Fibroblast of lung (primary cell): ENCODE measurements at regions not wholly inside any gene's neighbourhood (a gene's known extent, or its start where the extent isn't known, plus 50 kb on each side); places are given as distances from the start of the nearest gene placed in this dataset.

Source experiments
- DNase-seq, 2 donors: peaks; one replicate each; pipeline versions ENCODE4 v3.0.0 to v3.0.0-alpha.2; 2010; ENCODE audit warnings: low read depth in 2 of 2
- H2AFZ ChIP-seq: 2 replicates; pipeline ENCODE4 v1.5.1; 2012; ENCODE audit warnings: low read length, control low read depth, inconsistent platforms
- H3K27ac ChIP-seq: 2 replicates; pipeline ENCODE4 v1.5.1; 2011; ENCODE audit warnings: low read length, control low read depth; ENCODE audit not compliant: insufficient read depth
- H3K27me3 ChIP-seq: 2 replicates; pipeline ENCODE4 v1.5.1; 2011; ENCODE audit warnings: mild to moderate bottlenecking, low read length; ENCODE audit not compliant: control insufficient read depth, insufficient read depth
- H3K36me3 ChIP-seq: 2 replicates; pipeline ENCODE4 v1.5.1; 2011; ENCODE audit warnings: low read length; ENCODE audit not compliant: control insufficient read depth, insufficient read depth
- H3K4me1 ChIP-seq: 2 replicates; pipeline ENCODE4 v1.5.1; 2011; ENCODE audit warnings: low read length; ENCODE audit not compliant: control insufficient read depth, insufficient read depth; ENCODE audit errors: extremely low read depth
- H3K4me2 ChIP-seq: 2 replicates; pipeline ENCODE4 v1.5.1; 2011; ENCODE audit warnings: low read length, control low read depth; ENCODE audit not compliant: insufficient read depth; ENCODE audit errors: extremely low read depth
- H3K4me3 ChIP-seq, 4 experiments: fragments of 200-600 bp in 1 of 4; sonication (generic) in 1 of 4; replicated peaks in 1 of 4; 2 replicates each; pipeline ENCODE4 v1.5.1; 2011 to 2016; ENCODE audit warnings: low read length in 4 of 4, low read depth in 3 of 4, mild to moderate bottlenecking in 3 of 4, control low read depth in 2 of 4, inconsistent platforms in 1 of 4, mixed read lengths in 1 of 4; ENCODE audit not compliant: insufficient read depth in 1 of 4; ENCODE audit errors: control extremely low read depth in 1 of 4
- H3K79me2 ChIP-seq: 2 replicates; pipeline ENCODE4 v1.5.1; 2012; ENCODE audit warnings: mild to moderate bottlenecking, low read length, inconsistent platforms; ENCODE audit not compliant: control insufficient read depth, insufficient read depth
- H3K9ac ChIP-seq: 2 replicates; pipeline ENCODE4 v1.5.1; 2011; ENCODE audit warnings: mild to moderate bottlenecking, low read length, control low read depth; ENCODE audit not compliant: insufficient read depth
- H3K9me3 ChIP-seq: 2 replicates; pipeline ENCODE4 v1.5.1; 2012; ENCODE audit warnings: low read depth, low read length; ENCODE audit not compliant: control insufficient read depth, insufficient read depth
- H4K20me1 ChIP-seq: 2 replicates; pipeline ENCODE4 v1.5.1; 2011; ENCODE audit warnings: low read length; ENCODE audit not compliant: control insufficient read depth, insufficient read depth; ENCODE audit errors: extremely low read depth
- EZH2 ChIP-seq: IDR thresholded peaks from 2 replicates; pipeline ENCODE4 v1.5.1; 2012; ENCODE audit warnings: low read length, control low read depth, mild to moderate bottlenecking; ENCODE audit errors: missing control alignments
- TF ChIP-seq, protein P1 (sequence below), 2 donors: IDR thresholded peaks in 1 of 2; conservative IDR thresholded peaks in 1 of 2; 1 replicate in 1 of 2; 2 replicates in 1 of 2; pipeline ENCODE4 v1.5.1; 2011 to 2012; ENCODE audit warnings: low read length in 2 of 2, control low read depth in 1 of 2, inconsistent platforms in 1 of 2, low read depth in 1 of 2, mild to moderate bottlenecking in 1 of 2

DNA sequence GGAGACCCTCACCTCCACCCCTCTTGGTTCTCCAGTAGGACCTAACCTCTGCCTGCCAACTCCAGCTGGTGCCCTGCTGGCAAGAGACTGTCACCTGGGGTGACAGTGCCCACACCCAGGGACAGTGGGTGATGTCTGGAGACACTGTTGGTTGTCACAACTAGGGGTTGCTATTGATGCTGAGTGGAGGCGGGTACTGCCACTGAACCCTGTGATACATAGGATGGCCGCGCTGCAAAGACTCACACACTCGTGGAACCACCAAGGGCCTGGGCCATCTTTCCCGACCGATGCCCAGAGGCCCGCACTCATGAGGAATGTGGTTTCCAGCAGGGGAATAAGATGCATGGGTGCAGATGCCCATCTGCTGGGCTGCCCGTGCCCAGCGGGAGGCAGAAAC, 143.2 kb downstream of the SHANK2 start:
- no peaks in the 10 kb centered on the region for H3K9me3 ChIP-seq
- DNase-seq, result no peak
- H3K36me3 ChIP-seq, result no peaks in the 10 kb centered on the region
- no peaks in the 10 kb centered on the region for H3K27me3 ChIP-seq
- no peak overlapping the region for H2AFZ ChIP-seq
- no peak overlapping the region for H3K9ac ChIP-seq
- H3K4me1 ChIP-seq, result no peaks in the 10 kb centered on the region
- no peaks in the 10 kb centered on the region for H3K79me2 ChIP-seq
- no peaks in the 10 kb centered on the region for H4K20me1 ChIP-seq
- no peak overlapping the region for H3K4me2 ChIP-seq
- H3K27ac ChIP-seq, result no peak overlapping the region
- H3K4me3 ChIP-seq, result no peak overlapping the region
- TF ChIP-seq, protein P1, sequence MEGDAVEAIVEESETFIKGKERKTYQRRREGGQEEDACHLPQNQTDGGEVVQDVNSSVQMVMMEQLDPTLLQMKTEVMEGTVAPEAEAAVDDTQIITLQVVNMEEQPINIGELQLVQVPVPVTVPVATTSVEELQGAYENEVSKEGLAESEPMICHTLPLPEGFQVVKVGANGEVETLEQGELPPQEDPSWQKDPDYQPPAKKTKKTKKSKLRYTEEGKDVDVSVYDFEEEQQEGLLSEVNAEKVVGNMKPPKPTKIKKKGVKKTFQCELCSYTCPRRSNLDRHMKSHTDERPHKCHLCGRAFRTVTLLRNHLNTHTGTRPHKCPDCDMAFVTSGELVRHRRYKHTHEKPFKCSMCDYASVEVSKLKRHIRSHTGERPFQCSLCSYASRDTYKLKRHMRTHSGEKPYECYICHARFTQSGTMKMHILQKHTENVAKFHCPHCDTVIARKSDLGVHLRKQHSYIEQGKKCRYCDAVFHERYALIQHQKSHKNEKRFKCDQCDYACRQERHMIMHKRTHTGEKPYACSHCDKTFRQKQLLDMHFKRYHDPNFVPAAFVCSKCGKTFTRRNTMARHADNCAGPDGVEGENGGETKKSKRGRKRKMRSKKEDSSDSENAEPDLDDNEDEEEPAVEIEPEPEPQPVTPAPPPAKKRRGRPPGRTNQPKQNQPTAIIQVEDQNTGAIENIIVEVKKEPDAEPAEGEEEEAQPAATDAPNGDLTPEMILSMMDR (conservative IDR thresholded peaks at IDR 0.05 in 1 of 2, IDR thresholded peaks at IDR 0.05 in 1 of 2; ENCODE audit: low read depth in 1 of 2, low read length in 2 of 2), result no peak
- no peak for TF ChIP-seq EZH2

DNA sequence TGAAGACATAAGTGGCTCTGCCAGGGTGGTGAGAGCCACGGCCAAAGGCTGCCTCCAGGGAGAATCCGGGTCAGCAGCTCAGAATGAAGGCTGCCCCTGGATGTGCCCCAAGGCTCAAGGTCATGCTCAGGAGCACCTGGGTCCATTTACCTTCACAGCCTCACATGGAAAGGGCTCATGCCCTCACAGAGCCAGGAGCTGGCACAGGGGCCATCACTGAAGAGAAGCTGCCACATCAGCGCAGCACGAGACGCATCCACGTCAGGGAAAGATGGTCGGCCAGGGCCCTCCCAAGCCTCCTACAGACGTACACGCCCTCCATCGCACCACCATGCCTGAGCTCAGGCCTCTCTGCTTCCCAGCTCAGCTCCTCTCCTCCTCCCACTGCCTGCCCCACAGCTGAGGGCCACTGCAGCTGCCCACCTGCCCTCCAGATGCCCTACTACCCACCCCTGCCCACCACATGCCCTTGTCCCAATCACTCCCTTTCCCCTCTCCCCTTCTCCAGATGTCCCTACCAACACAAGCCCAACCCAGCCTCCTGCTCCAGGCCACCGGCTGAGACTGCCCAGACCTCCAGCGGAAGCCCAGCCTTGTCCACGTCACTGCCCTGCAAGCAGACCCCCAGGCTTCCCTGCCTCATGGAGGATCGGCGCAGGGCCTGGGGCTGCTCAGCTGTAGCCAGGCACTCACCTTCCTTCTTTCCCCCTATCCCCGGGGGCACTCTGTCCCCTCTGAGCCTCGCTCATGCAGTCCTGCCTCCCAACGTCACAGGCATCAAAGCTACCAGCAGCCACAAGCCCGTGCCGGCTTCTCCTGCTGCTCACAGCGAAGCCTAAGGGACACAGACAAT, 144.1 kb downstream of the SHANK2 start:
- H3K4me3 ChIP-seq, result no peak overlapping the region
- H3K9ac ChIP-seq, result no peak overlapping the region
- no peak overlapping the region for H2AFZ ChIP-seq
- H4K20me1 ChIP-seq, result no peaks in the 10 kb centered on the region
- no peak overlapping the region for H3K27ac ChIP-seq
- TF ChIP-seq, protein P1 (conservative IDR thresholded peaks at IDR 0.05 in 1 of 2, IDR thresholded peaks at IDR 0.05 in 1 of 2; ENCODE audit: low read depth in 1 of 2, low read length in 2 of 2), result no peak
- TF ChIP-seq EZH2, result no peak
- no peaks in the 10 kb centered on the region for H3K4me1 ChIP-seq
- H3K36me3 ChIP-seq, result no peaks in the 10 kb centered on the region
- no peak for DNase-seq
- H3K27me3 ChIP-seq, result no peaks in the 10 kb centered on the region
- H3K9me3 ChIP-seq, result no peaks in the 10 kb centered on the region
- no peaks in the 10 kb centered on the region for H3K79me2 ChIP-seq
- H3K4me2 ChIP-seq, result no peak overlapping the region

DNA sequence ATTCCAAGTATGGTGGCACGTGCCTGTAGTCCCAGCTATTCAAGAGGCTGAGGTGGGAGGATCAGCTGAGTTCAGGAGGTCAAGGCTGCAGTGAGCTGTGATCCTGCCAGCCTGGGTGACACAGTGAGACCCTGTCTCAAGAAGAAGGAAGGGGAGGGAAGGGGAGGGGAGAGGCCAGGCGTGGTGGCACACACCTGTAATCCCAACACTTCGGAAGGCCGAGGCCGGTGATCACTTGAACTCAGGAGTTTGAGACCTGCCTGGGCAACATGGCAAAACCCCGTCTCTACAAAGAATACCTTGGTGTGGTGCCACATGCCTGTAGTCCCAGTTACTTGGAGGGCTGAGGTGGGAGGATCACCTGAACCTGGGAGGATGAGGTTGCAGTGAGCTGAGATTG, 145.7 kb downstream of the SHANK2 start:
- Histone ChIP-seq H3K4me2 (no peak overlapping the region), H3K9ac (no peak overlapping the region), H2AFZ (no peak overlapping the region), H4K20me1 (no peaks in the 10 kb centered on the region), H3K79me2 (no peaks in the 10 kb centered on the region), H3K9me3 (no peaks in the 10 kb centered on the region), H3K4me3 (no peak overlapping the region), H3K36me3 (no peaks in the 10 kb centered on the region), H3K27me3 (no peaks in the 10 kb centered on the region), H3K27ac (no peak overlapping the region), H3K4me1 (no peaks in the 10 kb centered on the region)
- no peak for TF ChIP-seq EZH2
- no peak for DNase-seq
